ENCODE measurements at regions not wholly inside any gene's neighbourhood (a gene's known extent, or its start where the extent isn't known, plus 50 kb on each side); places are given as distances from the start of the nearest gene placed in this dataset.

GRCh38 chr2:8564475-8564874 is 117.4 kb upstream of the ID2 start:
- TF ChIP-seq TAF1 (IDR thresholded peaks at IDR 0.05; ENCODE audit: borderline replicate concordance, insufficient read depth, low read length), result no peak
- no peak for TF ChIP-seq POLR2AphosphoS5 (IDR thresholded peaks at IDR 0.05; ENCODE audit: low read depth, low read length)
- no peak for TF ChIP-seq SIN3A (IDR thresholded peaks at IDR 0.05; ENCODE audit: borderline replicate concordance, insufficient read depth, low read length)
